HL-60 (cell line): ENCODE measurements at regions not wholly inside any gene's neighbourhood (a gene's known extent, or its start where the extent isn't known, plus 50 kb on each side); places are given as distances from the start of the nearest gene placed in this dataset.

Experiments
- DNase-seq, 2 experiments: peaks; one replicate each; pipeline ENCODE4 v3.0.0-alpha.2; 2010 to 2020; ENCODE audit warnings: low read depth in 1 of 2, low spot score in 1 of 2
- H3K27ac ChIP-seq: fragments of 250-450 bp; sonication (Bioruptor Pico); replicated peaks from 2 replicates; pipeline ENCODE4 v1.5.1; 2020; ENCODE audit warnings: mild to moderate bottlenecking, moderate library complexity
- H3K27me3 ChIP-seq: fragments of 250-450 bp; sonication (Bioruptor Pico); 2 replicates; pipeline ENCODE4 v1.5.1; 2021; ENCODE audit warnings: mild to moderate bottlenecking, moderate library complexity; ENCODE audit not compliant: insufficient read depth, poor library complexity, severe bottlenecking
- H3K4me3 ChIP-seq: replicated peaks from 2 replicates; pipeline ENCODE4 v1.5.1; 2011; ENCODE audit warnings: mild to moderate bottlenecking, control low read depth, low read length; ENCODE audit not compliant: insufficient read depth
- CTCF ChIP-seq: IDR thresholded peaks from one replicate; pipeline ENCODE4 v1.5.1; 2011; ENCODE audit warnings: low read length, control low read depth, inconsistent platforms; ENCODE audit not compliant: insufficient read depth
- GABPA ChIP-seq: IDR thresholded peaks from 2 replicates; pipeline ENCODE4 v1.6.1; 2012; ENCODE audit warnings: low read depth
- POLR2AphosphoS5 ChIP-seq: IDR thresholded peaks from 2 replicates; pipeline ENCODE4 v1.6.1; 2012; ENCODE audit warnings: low read depth
- SPI1 ChIP-seq: IDR thresholded peaks from 2 replicates; pipeline ENCODE4 v1.6.1; 2012; ENCODE audit warnings: low read depth, mild to moderate bottlenecking, borderline replicate concordance
- TF ChIP-seq, protein P1 (sequence below): IDR thresholded peaks from 2 replicates; pipeline ENCODE4 v1.6.1; 2012; ENCODE audit warnings: low read depth; ENCODE audit not compliant: insufficient replicate concordance

GRCh38 chr12:25824734-25825133, 133.7 kb upstream of the RASSF8 start:
- Histone ChIP-seq H3K27ac (no peak overlapping the region), H3K27me3 (no peaks in the 10 kb centered on the region), H3K4me3 (no peak overlapping the region)
- no peak for DNase-seq
- no peak for TF ChIP-seq POLR2AphosphoS5
- no peak for TF ChIP-seq CTCF

GRCh38 chr12:25825446-25825845, 133.0 kb upstream of the RASSF8 start:
- no peak for DNase-seq
- Histone ChIP-seq H3K27ac (no peak overlapping the region), H3K4me3 (no peak overlapping the region), H3K27me3 (no peaks in the 10 kb centered on the region)
- TF ChIP-seq, protein P1, sequence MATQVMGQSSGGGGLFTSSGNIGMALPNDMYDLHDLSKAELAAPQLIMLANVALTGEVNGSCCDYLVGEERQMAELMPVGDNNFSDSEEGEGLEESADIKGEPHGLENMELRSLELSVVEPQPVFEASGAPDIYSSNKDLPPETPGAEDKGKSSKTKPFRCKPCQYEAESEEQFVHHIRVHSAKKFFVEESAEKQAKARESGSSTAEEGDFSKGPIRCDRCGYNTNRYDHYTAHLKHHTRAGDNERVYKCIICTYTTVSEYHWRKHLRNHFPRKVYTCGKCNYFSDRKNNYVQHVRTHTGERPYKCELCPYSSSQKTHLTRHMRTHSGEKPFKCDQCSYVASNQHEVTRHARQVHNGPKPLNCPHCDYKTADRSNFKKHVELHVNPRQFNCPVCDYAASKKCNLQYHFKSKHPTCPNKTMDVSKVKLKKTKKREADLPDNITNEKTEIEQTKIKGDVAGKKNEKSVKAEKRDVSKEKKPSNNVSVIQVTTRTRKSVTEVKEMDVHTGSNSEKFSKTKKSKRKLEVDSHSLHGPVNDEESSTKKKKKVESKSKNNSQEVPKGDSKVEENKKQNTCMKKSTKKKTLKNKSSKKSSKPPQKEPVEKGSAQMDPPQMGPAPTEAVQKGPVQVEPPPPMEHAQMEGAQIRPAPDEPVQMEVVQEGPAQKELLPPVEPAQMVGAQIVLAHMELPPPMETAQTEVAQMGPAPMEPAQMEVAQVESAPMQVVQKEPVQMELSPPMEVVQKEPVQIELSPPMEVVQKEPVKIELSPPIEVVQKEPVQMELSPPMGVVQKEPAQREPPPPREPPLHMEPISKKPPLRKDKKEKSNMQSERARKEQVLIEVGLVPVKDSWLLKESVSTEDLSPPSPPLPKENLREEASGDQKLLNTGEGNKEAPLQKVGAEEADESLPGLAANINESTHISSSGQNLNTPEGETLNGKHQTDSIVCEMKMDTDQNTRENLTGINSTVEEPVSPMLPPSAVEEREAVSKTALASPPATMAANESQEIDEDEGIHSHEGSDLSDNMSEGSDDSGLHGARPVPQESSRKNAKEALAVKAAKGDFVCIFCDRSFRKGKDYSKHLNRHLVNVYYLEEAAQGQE: no peak
- TF ChIP-seq SPI1 (no peak), POLR2AphosphoS5 (no peak), GABPA (no peak), CTCF (no peak)

DNA sequence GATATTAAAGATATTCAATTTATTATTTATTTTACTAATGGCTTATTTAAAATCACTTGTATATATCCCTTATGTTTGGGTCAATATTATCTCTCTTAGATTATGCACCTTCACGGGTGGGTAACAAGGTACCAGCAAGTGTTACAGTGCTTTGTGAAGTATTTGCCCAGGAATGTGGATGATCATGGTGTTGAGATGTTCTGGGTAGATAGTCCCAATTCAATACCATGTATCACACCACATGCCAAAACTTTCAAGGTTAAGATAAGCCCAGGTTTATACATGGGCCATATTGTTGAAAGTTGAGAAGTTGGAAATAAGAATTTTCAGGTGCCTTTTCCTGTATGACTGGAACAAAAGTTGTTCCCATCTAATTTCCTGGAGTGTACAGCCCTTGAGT, 131.3 kb upstream of the RASSF8 start:
- Histone ChIP-seq H3K4me3 (no peak overlapping the region), H3K27ac (no peak overlapping the region), H3K27me3 (no peaks in the 10 kb centered on the region)
- no peak for TF ChIP-seq GABPA
- no peak for TF ChIP-seq SPI1
- TF ChIP-seq CTCF: no peak
- TF ChIP-seq, protein P1: no peak
- no peak for TF ChIP-seq POLR2AphosphoS5
- DNase-seq: no peak

GRCh38 chr12:25827747-25828146, 130.7 kb upstream of the RASSF8 start:
- no peak for DNase-seq
- no peaks in the 10 kb centered on the region for H3K27me3 ChIP-seq
- TF ChIP-seq, protein P1: no peak
- TF ChIP-seq SPI1 (no peak), CTCF (no peak), POLR2AphosphoS5 (no peak), GABPA (no peak)
- H3K4me3 ChIP-seq: no peak overlapping the region
- H3K27ac ChIP-seq: no peak overlapping the region
